GM12878 (cell line): ENCODE measurements at regions not wholly inside any gene's neighbourhood (a gene's known extent, or its start where the extent isn't known, plus 50 kb on each side); places are given as distances from the start of the nearest gene placed in this dataset.
"Not testable (repeated sequence)": the region's sequence is repeated elsewhere in the genome, so short reads cannot be mapped to it uniquely, and the experiment has no call there.

ENCODE experiments used
- CHD2 ChIP-seq: IDR thresholded peaks from 2 replicates; pipeline ENCODE4 v1.6.1; 2011; ENCODE audit warnings: low read depth, low read length, improper control_type of control experiment, borderline replicate concordance
- CTCF ChIP-seq, 3 experiments: IDR thresholded peaks in 2 of 3; conservative IDR thresholded peaks in 1 of 3; 2 replicates each; pipeline ENCODE4 v1.5.1; 2011; ENCODE audit warnings: low read depth in 3 of 3, low read length in 3 of 3, mild to moderate bottlenecking in 3 of 3, control low read depth in 2 of 3, moderate library complexity in 2 of 3, inconsistent platforms in 1 of 3, mixed read lengths in 1 of 3; ENCODE audit not compliant: control insufficient read depth in 2 of 3, insufficient read depth in 1 of 3; ENCODE audit errors: extremely low read depth in 1 of 3

- not testable (repeated sequence) for TF ChIP-seq CTCF (IDR thresholded peaks at IDR 0.05 in 2 of 3, conservative IDR thresholded peaks at IDR 0.05 in 1 of 3; ENCODE audit: control insufficient read depth in 2 of 3, extremely low read depth in 1 of 3, insufficient read depth in 1 of 3, low read depth in 3 of 3, low read length in 3 of 3); CHD2
Observed at GRCh38 chr10:32213838-32214237, 133.1 kb downstream of the EPC1 start.
